GM12878 (cell line): ENCODE measurements at regions not wholly inside any gene's neighbourhood (a gene's known extent, or its start where the extent isn't known, plus 50 kb on each side); places are given as distances from the start of the nearest gene placed in this dataset.

Experiments
- ATAC-seq: fragments of 200-7000 bp; cut with Tn5 transposase; 3 replicates; pipeline ENCODE4 v1.9.1; 2020; ENCODE audit warnings: mild to moderate bottlenecking, moderate library complexity
- BruUV-seq: library from RNA; stranded (reverse); fragments of 400-500 nt; replicated peaks from 2 replicates; lab custom pipeline; 2021; lab: Mats Ljungman, UMichigan
- CTCF ChIA-PET: fragments of 300-600 bp; sonication (Branson Sonifier 250); formaldehyde crosslinking; extraction: SDS; loops from one replicate; lab custom pipeline; 2021; ENCODE audit warnings: inconsistent platforms; lab: Yijun Ruan, JAX
- POLR2A ChIA-PET: fragments of 350-600 bp; formaldehyde crosslinking; extraction: SDS; loops from one replicate; lab custom pipeline; 2021; ENCODE audit warnings: inconsistent platforms; lab: Charles Lee
- RAD21 ChIA-PET: fragments of 300-600 bp; sonication (Branson Sonifier 250); formaldehyde crosslinking; loops from one replicate; lab custom pipeline; 2023; ENCODE audit warnings: antibody characterized with exemption; ENCODE audit not compliant: unreplicated experiment; lab: Charles Lee
- SMC1A ChIA-PET: fragments of 300-600 bp; sonication (Branson Sonifier 250); formaldehyde crosslinking; loops from one replicate; lab custom pipeline; 2023; ENCODE audit not compliant: unreplicated experiment, uncharacterized antibody; lab: Charles Lee
- DNase-seq: peaks from one replicate; pipeline ENCODE4 v3.0.0-alpha.2; 2011; ENCODE audit warnings: low read depth, low spot score
- FAIRE-seq: peaks from 3 replicates; lab custom pipeline; 2011; peaks lifted over from hg19 to GRCh38; lab: Jason Lieb, UNC
- H2AFZ ChIP-seq: 2 replicates; pipeline ENCODE4 v1.6.0; 2011; ENCODE audit warnings: low read depth, low read length, control low read depth; ENCODE audit not compliant: control insufficient read depth
- H3K27ac ChIP-seq: 2 replicates; pipeline ENCODE4 v1.5.1; 2011; ENCODE audit warnings: control low read depth; ENCODE audit not compliant: control insufficient read depth, insufficient read depth
- H3K27me3 ChIP-seq, 2 experiments: replicated peaks in 1 of 2; 2 replicates each; pipeline versions ENCODE4 v1.6.0 to v1.6.1; 2011; ENCODE audit warnings: low read length in 1 of 2; ENCODE audit not compliant: control insufficient read depth in 2 of 2, insufficient read depth in 2 of 2
- H3K36me3 ChIP-seq, 2 experiments: 2 replicates each; pipeline ENCODE4 v1.5.1; 2011; ENCODE audit warnings: low read length in 1 of 2; ENCODE audit not compliant: control insufficient read depth in 2 of 2, insufficient read depth in 2 of 2
- H3K4me1 ChIP-seq: 2 replicates; pipeline ENCODE4 v1.6.1; 2011; ENCODE audit warnings: mild to moderate bottlenecking, low read length, moderate library complexity, mixed read lengths; ENCODE audit not compliant: control insufficient read depth, insufficient read depth
- H3K4me2 ChIP-seq: 2 replicates; pipeline ENCODE4 v1.6.0; 2011; ENCODE audit warnings: control low read depth; ENCODE audit not compliant: control insufficient read depth, insufficient read depth
- H3K4me3 ChIP-seq: fragments of 200-600 bp; sonication (generic); 2 replicates; pipeline ENCODE4 v1.5.1; 2016
- H3K79me2 ChIP-seq: 2 replicates; pipeline ENCODE4 v1.6.0; 2011; ENCODE audit warnings: low read length; ENCODE audit not compliant: control insufficient read depth, insufficient read depth
- H3K9ac ChIP-seq: 2 replicates; pipeline ENCODE4 v1.8.0; 2011; ENCODE audit warnings: low read length, control low read depth, mixed read lengths; ENCODE audit not compliant: control insufficient read depth, insufficient read depth
- H3K9me3 ChIP-seq: replicated peaks from 3 replicates; pipeline ENCODE4 v1.5.1; 2011; ENCODE audit warnings: mild to moderate bottlenecking, low read length; ENCODE audit not compliant: control insufficient read depth, insufficient read depth
- H4K20me1 ChIP-seq: 2 replicates; pipeline ENCODE4 v1.6.0; 2011; ENCODE audit not compliant: control insufficient read depth, insufficient read depth
- BHLHE40 ChIP-seq, 2 experiments: fragments of 450-650 bp in 1 of 2; IDR thresholded peaks; 2 replicates each; pipeline ENCODE4 v1.6.1; 2011 to 2017; ENCODE audit warnings: low read depth in 2 of 2, borderline replicate concordance in 1 of 2, improper control_type of control experiment in 1 of 2, low read length in 1 of 2, mild to moderate bottlenecking in 1 of 2
- NRF1 ChIP-seq: conservative IDR thresholded peaks from 2 replicates; pipeline ENCODE4 v1.6.1; 2011; ENCODE audit warnings: mild to moderate bottlenecking, low read depth, low read length, improper control_type of control experiment
- SREBF2 ChIP-seq: IDR thresholded peaks from 2 replicates; pipeline ENCODE4 v1.6.1; 2012; ENCODE audit warnings: mild to moderate bottlenecking, low read length
- ZBTB11 ChIP-seq: fragments of 450-650 bp; formaldehyde crosslinking; IDR thresholded peaks from 2 replicates; pipeline ENCODE4 v1.5.0; 2022; ENCODE audit warnings: mild to moderate bottlenecking, missing genetic modification characterization
- ZNF24 ChIP-seq: fragments of 450-650 bp; IDR thresholded peaks from 2 replicates; pipeline ENCODE4 v1.6.1; 2017; ENCODE audit warnings: antibody characterized with exemption, mild to moderate bottlenecking
- ZZZ3 ChIP-seq: IDR thresholded peaks from 2 replicates; pipeline ENCODE4 v1.6.1; 2011; ENCODE audit warnings: low read depth; ENCODE audit not compliant: control insufficient read depth, insufficient read length
- WGBS: methylation state at CpG from one replicate; pipeline ENCODE4 v1.1.6; 2016; ENCODE audit warnings: low lambda C conversion rate; ENCODE audit not compliant: insufficient replicate concordance, insufficient coverage; ENCODE audit errors: missing lambda C conversion rate; 5-methylcytosine and 5-hydroxymethylcytosine counted together
- in situ Hi-C: fragments of 300-500 bp; cut with MboI; formaldehyde crosslinking; loops from 9 replicates; pipeline ENCODE4 v1.14.3; 2018; ENCODE audit warnings: mixed read lengths
- intact Hi-C: fragments of 100-400 bp; cut with micrococcal nuclease; formaldehyde crosslinking; loops from one replicate; pipeline ENCODE4 v1.14.2; 2022; ENCODE audit not compliant: unreplicated experiment

- peak; percentile 37 for ATAC-seq
- Histone ChIP-seq H3K9me3 (no peaks in the 10 kb centered on the region), H3K4me3 (no peak overlapping the region), H3K27ac (no peak overlapping the region), H2AFZ (no peak overlapping the region), H3K79me2 (peaks cover 21% of the 10 kb centered on the region), H3K9ac (no peak overlapping the region), H3K4me2 (no peak overlapping the region), H4K20me1 (no peaks in the 10 kb centered on the region), H3K4me1 (peaks cover 4% of the 10 kb centered on the region; the same call in 1 of the 2 replicates), H3K36me3 (peaks cover 2 to 16% of the 10 kb centered on the region in 2 experiments; a peak in 2 of 4 replicates), H3K27me3 (no peaks in the 10 kb centered on the region)
- FAIRE-seq: no peak
- intact Hi-C loops: no loop called here
- ChIA-PET SMC1A (no interaction called here), POLR2A (no interaction called here), CTCF (no interaction called here), RAD21 (interaction anchor here (0.5 to 1.6 kb wide), 2 partner anchors 145 to 441 kb away, joined by 3 to 5 read pairs; no protein-coding TSS in a partner anchor)
- BruUV-seq: no TSS peak
- in situ Hi-C loops: no loop called here
- DNase-seq: no peak
- TF ChIP-seq NRF1 (no peak), BHLHE40 (IDR thresholded peaks at IDR 0.05; ENCODE audit: borderline replicate concordance in 1 of 2, low read depth in 2 of 2, low read length in 1 of 2) (no peak), ZZZ3 (no peak), ZNF24 (peak; percentile 58; the same call in 1 of the 2 replicates), ZBTB11 (CRISPR knock-in tag) (no peak), SREBF2 (no peak)
- 72% methylated on average over 8 of the region's 8 CpGs for WGBS
Measured at GRCh38 chr3:72380711-72381493, 467.3 kb downstream of the SHQ1 start.
